HepG2 (cell line): ENCODE measurements at regions not wholly inside any gene's neighbourhood (a gene's known extent, or its start where the extent isn't known, plus 50 kb on each side); places are given as distances from the start of the nearest gene placed in this dataset.

Experiments
- ATAC-seq: fragments of 200-7000 bp; cut with Tn5 transposase; 3 replicates; pipeline ENCODE4 v1.9.1; 2020; ENCODE audit warnings: mild to moderate bottlenecking, moderate library complexity
- BruUV-seq: library from RNA; stranded (reverse); fragments of 400-500 nt; replicated peaks from 2 replicates; lab custom pipeline; 2021; lab: Mats Ljungman, UMichigan
- CTCF ChIA-PET: fragments of 300-600 bp; formaldehyde crosslinking; extraction: SDS; loops from one replicate; lab custom pipeline; 2021; ENCODE audit warnings: low total read pairs, inconsistent platforms, low intra/inter-chr PET ratio; lab: Yijun Ruan, JAX
- POLR2A ChIA-PET: fragments of 350-600 bp; sonication (Branson Sonifier 250); formaldehyde crosslinking; loops from one replicate; lab custom pipeline; 2020; ENCODE audit warnings: antibody characterized with exemption, inconsistent platforms; lab: Yijun Ruan, JAX
- DNase-seq: peaks from one replicate; pipeline ENCODE4 v3.0.0-alpha.2; 2015; ENCODE audit warnings: low spot score
- FAIRE-seq: peaks from 3 replicates; lab custom pipeline; 2011; peaks lifted over from hg19 to GRCh38; lab: Jason Lieb, UNC
- H2AFZ ChIP-seq: one replicate; pipeline ENCODE4 v1.6.1; 2011; ENCODE audit warnings: low read length, inconsistent platforms
- H3K27ac ChIP-seq: fragments of 300-600 bp; 3 replicates; pipeline ENCODE4 v1.8.0; 2011; ENCODE audit warnings: mixed run types, mild to moderate bottlenecking, mixed read lengths, low read length, inconsistent platforms; ENCODE audit not compliant: insufficient read depth; ENCODE audit errors: extremely low read length
- H3K27me3 ChIP-seq, 2 experiments: fragments of 200-600 bp in 1 of 2; 2 replicates in 1 of 2; 3 replicates in 1 of 2; pipeline versions ENCODE4 v1.6.0 to v1.8.0; 2011; ENCODE audit warnings: low read length in 2 of 2, mild to moderate bottlenecking in 2 of 2, moderate library complexity in 2 of 2, inconsistent platforms in 1 of 2; ENCODE audit not compliant: insufficient read depth in 2 of 2, control insufficient read depth in 1 of 2
- H3K36me3 ChIP-seq, 2 experiments: fragments of 200-600 bp in 1 of 2; replicated peaks in 1 of 2; 2 replicates in 1 of 2; 3 replicates in 1 of 2; pipeline versions ENCODE4 v1.5.1 to v1.8.0; 2011; ENCODE audit warnings: low read length in 2 of 2, inconsistent platforms in 1 of 2; ENCODE audit not compliant: insufficient read depth in 2 of 2, control insufficient read depth in 1 of 2
- H3K4me1 ChIP-seq: 2 replicates; pipeline ENCODE4 v1.5.1; 2012; ENCODE audit warnings: low read length, inconsistent platforms; ENCODE audit not compliant: insufficient read depth
- H3K4me2 ChIP-seq: 2 replicates; pipeline ENCODE4 v1.6.0; 2011; ENCODE audit warnings: low read depth, low read length, inconsistent platforms
- H3K4me3 ChIP-seq, 3 experiments: fragments of 200-600 bp in 1 of 3; sonication (generic), shearing (Covaris generic) in 1 of 3; replicated peaks in 1 of 3; 2 replicates each; pipeline ENCODE4 v1.5.1; 2011 to 2016; ENCODE audit warnings: low read length in 3 of 3, inconsistent platforms in 2 of 3, low read depth in 2 of 3, mild to moderate bottlenecking in 2 of 3, control low read depth in 1 of 3, mixed read lengths in 1 of 3; ENCODE audit not compliant: insufficient read depth in 1 of 3
- H3K79me2 ChIP-seq: one replicate; pipeline ENCODE4 v1.6.1; 2011; ENCODE audit warnings: low read length, inconsistent platforms; ENCODE audit not compliant: insufficient read depth
- H3K9ac ChIP-seq: 2 replicates; pipeline ENCODE4 v1.6.0; 2011; ENCODE audit warnings: mild to moderate bottlenecking, low read depth, low read length, inconsistent platforms; ENCODE audit not compliant: insufficient read depth
- H3K9me3 ChIP-seq: 2 replicates; pipeline ENCODE4 v1.5.1; 2012; ENCODE audit warnings: mild to moderate bottlenecking, low read length
- H4K20me1 ChIP-seq: 2 replicates; pipeline ENCODE4 v1.6.0; 2011; ENCODE audit warnings: inconsistent platforms, mild to moderate bottlenecking, low read length, moderate library complexity; ENCODE audit not compliant: insufficient read depth
- CAMTA2 ChIP-seq: sonication (generic); formaldehyde crosslinking; IDR thresholded peaks from 2 replicates; pipeline ENCODE4 v1.4.0; 2020; ENCODE audit warnings: mild to moderate bottlenecking, missing genetic modification reagents, borderline replicate concordance
- DNMT3B ChIP-seq: conservative IDR thresholded peaks from 2 replicates; pipeline ENCODE4 v1.6.1; 2016; ENCODE audit warnings: missing biosample characterization, control low read depth
- HDAC2 ChIP-seq: sonication (generic); formaldehyde crosslinking; IDR thresholded peaks from 2 replicates; pipeline ENCODE4 v1.4.0; 2020; ENCODE audit warnings: missing genetic modification reagents
- HDAC6 ChIP-seq: fragments of 200-600 bp; sonication (generic); IDR thresholded peaks from 2 replicates; pipeline ENCODE4 v1.7.0; 2017; ENCODE audit warnings: mild to moderate bottlenecking, antibody characterized with exemption, low read length, low read depth
- IRF1 ChIP-seq: sonication (generic); formaldehyde crosslinking; IDR thresholded peaks from 2 replicates; pipeline ENCODE4 v1.4.0; 2020; ENCODE audit warnings: low read depth, mild to moderate bottlenecking, missing genetic modification reagents
- KDM6A ChIP-seq: IDR thresholded peaks from 2 replicates; pipeline ENCODE4 v1.6.1; 2016; ENCODE audit warnings: low read depth
- PATZ1 ChIP-seq: sonication (generic); formaldehyde crosslinking; IDR thresholded peaks from 2 replicates; pipeline ENCODE4 v1.4.0; 2020; ENCODE audit warnings: missing genetic modification reagents
- RXRB ChIP-seq: IDR thresholded peaks from 2 replicates; pipeline ENCODE4 v1.6.1; 2016; ENCODE audit warnings: borderline replicate concordance, missing genetic modification reagents, missing compliant biosample characterization
- ZBTB3 ChIP-seq: sonication (generic); formaldehyde crosslinking; IDR thresholded peaks from 2 replicates; pipeline ENCODE4 v1.4.0; 2020; ENCODE audit warnings: low read depth, mild to moderate bottlenecking, moderate library complexity, missing genetic modification reagents, borderline replicate concordance
- ZNF407 ChIP-seq: sonication (generic); formaldehyde crosslinking; IDR thresholded peaks from one replicate; pipeline ENCODE4 v1.5.1; 2020; ENCODE audit warnings: mild to moderate bottlenecking, missing genetic modification reagents; ENCODE audit errors: not compliant biosample characterization
- ZNF75D ChIP-seq: sonication (generic); formaldehyde crosslinking; IDR thresholded peaks from 2 replicates; pipeline ENCODE4 v1.8.1; 2023; ENCODE audit warnings: missing genetic modification reagents, mild to moderate bottlenecking, borderline replicate concordance
- WGBS: methylation state at CpG from one replicate; pipeline ENCODE4 v1.1.6; 2017; ENCODE audit warnings: low lambda C conversion rate; 5-methylcytosine and 5-hydroxymethylcytosine counted together
- in situ Hi-C: cut with HindIII; loops from 2 replicates; pipeline ENCODE4 v1.10.0; 2017; ENCODE audit warnings: low pct_unique_long_range_greater_than_20kb; ENCODE audit not compliant: extremely low pct_ligation_motif_present
- intact Hi-C: fragments of 100-400 bp; cut with micrococcal nuclease; formaldehyde crosslinking; loops from one replicate; pipeline ENCODE4 v1.10.0; 2022; ENCODE audit not compliant: unreplicated experiment
- TF ChIP-seq, protein P1 (sequence below): sonication (generic); formaldehyde crosslinking; IDR thresholded peaks from 2 replicates; pipeline ENCODE4 v1.5.1; 2020; ENCODE audit warnings: missing genetic modification reagents, mild to moderate bottlenecking, borderline replicate concordance

DNA sequence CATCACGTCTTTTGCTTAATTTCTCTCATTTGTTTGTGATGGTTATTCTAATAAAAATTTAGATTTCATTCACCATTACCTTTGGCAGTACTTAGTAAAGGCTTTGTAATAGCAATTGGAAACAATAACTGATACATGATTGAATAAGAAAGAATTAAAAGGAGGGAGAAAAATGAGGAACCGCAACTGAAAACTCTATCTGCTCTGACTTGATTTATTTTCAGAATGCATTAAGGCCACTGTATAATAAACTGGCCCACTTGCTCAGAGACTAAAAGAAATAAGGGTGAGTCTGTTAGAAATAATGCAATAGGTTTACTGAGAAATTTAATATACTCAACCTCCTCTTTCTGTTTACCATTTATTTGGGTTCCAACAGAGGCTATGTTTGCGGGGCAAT, 351.5 kb downstream of the TMA16 start:
- no peak overlapping the region for H3K9ac ChIP-seq
- no peaks in the 10 kb centered on the region; a peak in 1 of 5 replicates for H3K27me3 ChIP-seq
- H3K4me1 ChIP-seq: no peaks in the 10 kb centered on the region
- BruUV-seq: no TSS peak
- no peaks in the 10 kb centered on the region for H4K20me1 ChIP-seq
- H2AFZ ChIP-seq: no peak overlapping the region
- in situ Hi-C loops (no loop called here), intact Hi-C loops (no loop called here)
- no peaks in the 10 kb centered on the region for H3K79me2 ChIP-seq
- POLR2A ChIA-PET: no interaction called here
- no peaks in the 10 kb centered on the region for H3K9me3 ChIP-seq
- no peaks in the 10 kb centered on the region for H3K36me3 ChIP-seq
- no peak for FAIRE-seq
- ATAC-seq: no peak
- DNase-seq: no peak
- 1% methylated on average over 3 of the region's 3 CpGs for WGBS
- CTCF ChIA-PET: no interaction called here
- no peak overlapping the region for H3K4me2 ChIP-seq
- H3K4me3 ChIP-seq: no peak overlapping the region
- H3K27ac ChIP-seq: no peak overlapping the region
- TF ChIP-seq DNMT3B (CRISPR knock-in tag): no peak
- no peak for TF ChIP-seq PATZ1
- no peak for TF ChIP-seq KDM6A (CRISPR knock-in tag)
- no peak for TF ChIP-seq CAMTA2
- TF ChIP-seq HDAC2: no peak
- no peak for TF ChIP-seq ZNF75D (CRISPR knock-in tag)
- no peak for TF ChIP-seq ZBTB3 (CRISPR knock-in tag)
- TF ChIP-seq, protein P1, sequence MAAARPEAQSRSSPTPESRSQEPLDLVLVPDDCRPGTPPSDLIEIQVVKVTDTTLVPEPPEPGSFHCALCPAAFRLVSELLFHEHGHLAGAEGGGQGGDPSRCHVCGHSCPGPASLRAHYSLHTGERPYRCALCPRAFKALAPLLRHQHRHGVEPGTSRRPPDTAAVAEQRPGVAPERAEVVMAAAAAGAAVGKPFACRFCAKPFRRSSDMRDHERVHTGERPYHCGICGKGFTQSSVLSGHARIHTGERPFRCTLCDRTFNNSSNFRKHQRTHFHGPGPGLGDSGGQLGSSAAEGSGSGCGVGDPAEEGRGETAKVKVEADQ (CRISPR knock-in tag): no peak
- TF ChIP-seq RXRB (CRISPR knock-in tag): no peak
- TF ChIP-seq IRF1: no peak
- TF ChIP-seq ZNF407 (CRISPR knock-in tag): no peak
- no peak for TF ChIP-seq HDAC6
